Loucy (cell line): ENCODE measurements at regions not wholly inside any gene's neighbourhood (a gene's known extent, or its start where the extent isn't known, plus 50 kb on each side); places are given as distances from the start of the nearest gene placed in this dataset.

ENCODE experiments used
- H2AFZ ChIP-seq: fragments of 200-600 bp; sonication (generic); 2 replicates; pipeline ENCODE4 v1.6.0; 2016; ENCODE audit warnings: antibody characterized with exemption, mild to moderate bottlenecking, low read length, moderate library complexity
- H3F3A ChIP-seq: fragments of 200-600 bp; 2 replicates; pipeline ENCODE4 v1.6.0; 2016; ENCODE audit warnings: antibody characterized with exemption, low read depth, mild to moderate bottlenecking
- H3K27me3 ChIP-seq: fragments of 200-600 bp; sonication (generic); 2 replicates; pipeline ENCODE4 v1.6.1; 2014; ENCODE audit warnings: low read length, mild to moderate bottlenecking; ENCODE audit not compliant: insufficient read depth, poor library complexity, severe bottlenecking
- H3K36me3 ChIP-seq: fragments of 200-600 bp; sonication (generic); 2 replicates; pipeline ENCODE4 v1.6.1; 2016; ENCODE audit warnings: low read length; ENCODE audit not compliant: insufficient read depth
- H3K4me1 ChIP-seq: fragments of 200-600 bp; sonication (generic); 2 replicates; pipeline ENCODE4 v1.5.1; 2014; ENCODE audit warnings: low read length, mild to moderate bottlenecking; ENCODE audit not compliant: insufficient read depth, poor library complexity, severe bottlenecking
- H3K4me2 ChIP-seq: fragments of 200-600 bp; sonication (generic); 2 replicates; pipeline ENCODE4 v1.6.0; 2014; ENCODE audit warnings: antibody characterized with exemption, low read length, low read depth, mild to moderate bottlenecking; ENCODE audit not compliant: poor library complexity, severe bottlenecking
- H3K4me3 ChIP-seq: fragments of 200-600 bp; sonication (generic); 2 replicates; pipeline ENCODE4 v1.5.1; 2014; ENCODE audit warnings: low read length, mild to moderate bottlenecking, mixed read lengths; ENCODE audit not compliant: poor library complexity, severe bottlenecking
- H3K79me2 ChIP-seq: fragments of 200-600 bp; sonication (generic); 2 replicates; pipeline ENCODE4 v1.6.1; 2014; ENCODE audit warnings: low read length; ENCODE audit not compliant: insufficient read depth
- H3K9ac ChIP-seq: fragments of 200-600 bp; sonication (generic); 2 replicates; pipeline ENCODE4 v1.6.0; 2014; ENCODE audit warnings: mild to moderate bottlenecking, low read depth, low read length, moderate library complexity; ENCODE audit not compliant: poor library complexity, severe bottlenecking
- H3K9me2 ChIP-seq: fragments of 200-600 bp; sonication (generic); replicated peaks from 2 replicates; pipeline ENCODE4 v1.6.1; 2016; ENCODE audit warnings: low read depth, low read length, mixed read lengths
- H3K9me3 ChIP-seq: fragments of 200-600 bp; sonication (generic); 2 replicates; pipeline ENCODE4 v1.6.1; 2014; ENCODE audit warnings: mild to moderate bottlenecking, antibody characterized with exemption, low read length, low read depth; ENCODE audit not compliant: insufficient read depth
- H4K20me1 ChIP-seq: fragments of 200-600 bp; sonication (generic); 2 replicates; pipeline ENCODE4 v1.6.0; 2014; ENCODE audit warnings: antibody characterized with exemption, low read length, mild to moderate bottlenecking; ENCODE audit not compliant: insufficient read depth, poor library complexity, severe bottlenecking
- EZH2phosphoT487 ChIP-seq: fragments of 200-600 bp; IDR thresholded peaks from 2 replicates; pipeline ENCODE4 v1.6.1; 2018; ENCODE audit warnings: antibody characterized with exemption, mild to moderate bottlenecking, moderate library complexity, borderline replicate concordance
- TF ChIP-seq, protein P1 (sequence below): fragments of 200-600 bp; sonication (generic); conservative IDR thresholded peaks from 2 replicates; pipeline ENCODE4 v1.5.1; 2014; ENCODE audit warnings: mild to moderate bottlenecking, antibody characterized with exemption, low read length

DNA sequence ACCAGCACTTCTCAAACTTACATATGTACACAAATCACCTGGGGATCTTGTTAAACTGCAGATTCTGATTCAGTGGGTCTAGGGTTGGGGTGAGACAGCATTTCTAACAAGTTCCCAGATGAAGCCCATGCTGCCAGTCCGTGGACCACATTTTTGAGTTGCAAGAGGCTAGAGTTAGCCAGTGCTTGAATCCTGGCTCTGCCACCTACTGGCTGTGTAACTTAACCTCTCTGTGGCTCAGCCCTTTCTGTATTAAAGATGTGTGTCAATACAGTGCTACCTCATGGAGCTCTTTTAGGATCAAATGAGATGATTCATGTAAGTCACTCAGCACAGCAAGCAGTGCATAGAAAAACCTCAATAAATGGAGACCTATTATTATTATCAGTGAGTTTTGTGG, 90.2 kb upstream of the ISX start:
- H3K4me1 ChIP-seq: no peaks in the 10 kb centered on the region
- H3K79me2 ChIP-seq: no peaks in the 10 kb centered on the region
- H3K4me2 ChIP-seq: no peak overlapping the region
- no peaks in the 10 kb centered on the region for H3K36me3 ChIP-seq
- no peaks in the 10 kb centered on the region for H3K9me2 ChIP-seq
- no peaks in the 10 kb centered on the region for H3K27me3 ChIP-seq
- no peak overlapping the region for H3K4me3 ChIP-seq
- H3F3A ChIP-seq: no peaks in the 10 kb centered on the region
- no peak overlapping the region for H3K9ac ChIP-seq
- H3K9me3 ChIP-seq: no peaks in the 10 kb centered on the region; the same call in 1 of the 2 replicates
- H2AFZ ChIP-seq: no peak overlapping the region
- no peak for TF ChIP-seq EZH2phosphoT487
- TF ChIP-seq, protein P1, sequence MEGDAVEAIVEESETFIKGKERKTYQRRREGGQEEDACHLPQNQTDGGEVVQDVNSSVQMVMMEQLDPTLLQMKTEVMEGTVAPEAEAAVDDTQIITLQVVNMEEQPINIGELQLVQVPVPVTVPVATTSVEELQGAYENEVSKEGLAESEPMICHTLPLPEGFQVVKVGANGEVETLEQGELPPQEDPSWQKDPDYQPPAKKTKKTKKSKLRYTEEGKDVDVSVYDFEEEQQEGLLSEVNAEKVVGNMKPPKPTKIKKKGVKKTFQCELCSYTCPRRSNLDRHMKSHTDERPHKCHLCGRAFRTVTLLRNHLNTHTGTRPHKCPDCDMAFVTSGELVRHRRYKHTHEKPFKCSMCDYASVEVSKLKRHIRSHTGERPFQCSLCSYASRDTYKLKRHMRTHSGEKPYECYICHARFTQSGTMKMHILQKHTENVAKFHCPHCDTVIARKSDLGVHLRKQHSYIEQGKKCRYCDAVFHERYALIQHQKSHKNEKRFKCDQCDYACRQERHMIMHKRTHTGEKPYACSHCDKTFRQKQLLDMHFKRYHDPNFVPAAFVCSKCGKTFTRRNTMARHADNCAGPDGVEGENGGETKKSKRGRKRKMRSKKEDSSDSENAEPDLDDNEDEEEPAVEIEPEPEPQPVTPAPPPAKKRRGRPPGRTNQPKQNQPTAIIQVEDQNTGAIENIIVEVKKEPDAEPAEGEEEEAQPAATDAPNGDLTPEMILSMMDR: no peak; the same call in 1 of the 2 replicates
- H4K20me1 ChIP-seq: no peaks in the 10 kb centered on the region

DNA sequence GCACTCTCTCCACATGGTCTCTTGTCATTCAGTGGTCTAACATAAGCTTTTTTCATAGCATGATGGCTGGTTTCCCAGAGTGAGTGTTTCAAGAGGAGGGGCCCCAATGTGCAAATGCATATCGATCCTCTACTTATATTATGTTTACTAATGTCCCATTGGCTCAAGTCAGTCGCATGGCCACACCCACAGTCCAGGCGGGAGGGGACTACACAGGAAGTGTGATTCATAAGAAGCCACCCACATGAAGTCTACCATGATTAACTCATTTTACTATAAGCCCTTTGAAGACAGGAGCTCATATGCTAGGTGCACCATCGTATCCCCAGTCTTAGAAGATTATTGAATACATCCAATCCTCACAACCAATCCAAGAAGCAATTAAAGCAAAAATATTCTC, 89.5 kb upstream of the ISX start:
- Histone ChIP-seq H3K9me3 (no peaks in the 10 kb centered on the region; the same call in 1 of the 2 replicates), H4K20me1 (no peaks in the 10 kb centered on the region), H3K36me3 (no peaks in the 10 kb centered on the region), H3K4me2 (no peak overlapping the region), H3K9me2 (no peaks in the 10 kb centered on the region), H3K4me1 (no peaks in the 10 kb centered on the region), H3K27me3 (no peaks in the 10 kb centered on the region), H2AFZ (no peak overlapping the region), H3K4me3 (no peak overlapping the region), H3F3A (no peaks in the 10 kb centered on the region), H3K79me2 (no peaks in the 10 kb centered on the region), H3K9ac (no peak overlapping the region)
- TF ChIP-seq, protein P1: no peak
- no peak for TF ChIP-seq EZH2phosphoT487

DNA sequence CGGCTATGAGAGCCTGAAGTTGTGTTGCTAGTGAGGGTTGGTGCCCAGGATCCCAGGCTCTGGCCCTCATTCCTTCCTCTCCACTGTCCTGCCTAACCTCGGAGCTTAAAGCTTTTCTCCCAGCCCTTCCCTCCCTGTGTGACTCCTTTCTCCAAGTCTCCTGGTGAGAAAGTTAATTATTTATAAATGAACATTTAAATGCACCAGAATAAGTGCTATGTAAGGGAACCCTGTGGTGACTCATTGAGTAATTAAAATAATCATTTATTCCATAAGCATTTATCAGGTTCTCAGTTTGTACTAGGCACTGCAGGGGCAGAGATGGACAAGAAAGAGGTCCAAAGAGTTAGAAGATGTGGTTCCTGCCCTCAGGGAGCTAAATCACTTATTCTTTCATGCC, 89.1 kb upstream of the ISX start:
- no peaks in the 10 kb centered on the region for H4K20me1 ChIP-seq
- H3K4me1 ChIP-seq: no peaks in the 10 kb centered on the region
- no peaks in the 10 kb centered on the region; the same call in 1 of the 2 replicates for H3K9me3 ChIP-seq
- no peak overlapping the region for H3K4me2 ChIP-seq
- no peak overlapping the region for H2AFZ ChIP-seq
- no peak overlapping the region for H3K4me3 ChIP-seq
- H3K27me3 ChIP-seq: no peaks in the 10 kb centered on the region
- no peaks in the 10 kb centered on the region for H3K36me3 ChIP-seq
- no peak for TF ChIP-seq EZH2phosphoT487
- TF ChIP-seq, protein P1: no peak
- no peaks in the 10 kb centered on the region for H3K79me2 ChIP-seq
- H3K9ac ChIP-seq: no peak overlapping the region
- no peaks in the 10 kb centered on the region for H3K9me2 ChIP-seq
- no peaks in the 10 kb centered on the region for H3F3A ChIP-seq
